ENCODE measurements at regions not wholly inside any gene's neighbourhood (a gene's known extent, or its start where the extent isn't known, plus 50 kb on each side); places are given as distances from the start of the nearest gene placed in this dataset.

DNA sequence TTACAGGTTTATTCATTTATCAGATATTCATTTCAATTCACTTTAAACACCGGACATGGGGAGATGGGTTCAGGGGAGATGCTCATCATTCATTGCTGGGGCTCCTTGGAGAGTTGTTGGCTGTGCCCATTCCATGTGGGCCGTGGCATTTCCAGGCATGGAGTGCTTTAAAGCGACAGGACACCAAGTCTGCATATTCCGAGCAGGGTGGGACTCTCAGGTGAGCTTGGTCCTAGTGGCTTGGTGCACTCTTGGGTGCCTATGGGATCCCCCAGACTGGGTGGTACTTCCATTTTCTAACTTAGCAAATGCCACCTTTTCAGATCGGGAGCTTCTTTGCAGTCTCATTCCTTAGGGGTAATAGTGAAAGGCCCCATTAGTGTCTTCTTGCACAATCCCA, 619.5 kb upstream of the CADM1 start:
- DNase-seq (ENCODE audit: low read depth in 2 of 2): no peak

DNA sequence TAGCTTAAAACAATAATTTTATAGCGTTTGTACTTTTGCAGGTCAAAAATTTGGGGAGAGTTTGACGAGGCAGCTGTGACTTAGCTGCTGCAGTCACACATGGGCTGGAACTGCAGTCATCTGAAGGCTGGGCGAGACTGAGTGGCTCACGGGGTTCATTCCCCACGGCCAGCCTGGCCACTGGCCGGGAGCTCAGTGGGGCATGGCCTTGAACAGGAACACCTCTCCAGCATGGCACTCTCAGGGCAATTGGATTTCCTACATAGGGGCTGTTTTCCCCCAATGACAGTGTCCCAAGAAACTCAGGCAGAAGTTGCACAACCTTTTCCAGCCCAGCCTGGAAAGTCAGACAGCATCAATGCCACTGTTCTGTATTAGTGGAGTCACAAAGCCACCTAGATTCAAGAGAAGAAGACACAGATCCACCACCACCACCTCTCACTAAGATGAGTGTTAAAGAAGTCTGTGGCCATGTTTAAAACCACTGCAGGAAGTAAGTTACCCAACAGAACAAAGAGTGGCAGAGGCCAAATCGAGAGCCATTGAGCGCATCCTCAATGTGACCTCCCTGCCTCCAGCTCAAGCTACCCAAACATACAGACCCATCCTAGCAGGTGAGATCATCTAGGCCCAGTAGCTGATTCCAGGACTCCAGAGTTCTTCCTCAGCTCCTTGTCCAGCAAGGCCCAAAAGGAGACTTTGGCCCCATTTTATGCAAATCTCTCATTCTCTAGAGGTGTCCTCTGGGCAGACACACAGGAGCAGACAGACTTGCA, 618.7 kb upstream of the CADM1 start:
- no peak for DNase-seq (ENCODE audit: low read depth in 2 of 2)

DNA sequence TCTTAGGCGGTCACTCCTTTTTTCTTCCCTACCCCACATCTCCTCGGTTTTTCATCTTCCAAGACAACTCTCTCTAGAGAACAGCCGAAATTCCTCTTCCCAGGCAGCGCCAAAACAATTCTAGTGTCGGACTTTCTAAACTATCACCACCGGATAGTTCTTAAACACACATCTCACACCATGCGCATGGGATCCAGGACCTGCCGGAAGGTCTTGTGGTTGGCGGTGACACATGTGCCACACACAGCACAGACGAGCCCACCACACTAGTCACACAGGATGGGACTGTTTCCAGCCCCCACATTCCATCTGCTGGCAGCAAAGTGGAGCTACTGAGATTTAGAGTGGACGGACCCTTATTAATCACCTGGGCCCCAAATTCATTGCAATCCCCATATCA, 614.9 kb upstream of the CADM1 start:
- no peak for DNase-seq (ENCODE audit: low read depth in 2 of 2)

DNA sequence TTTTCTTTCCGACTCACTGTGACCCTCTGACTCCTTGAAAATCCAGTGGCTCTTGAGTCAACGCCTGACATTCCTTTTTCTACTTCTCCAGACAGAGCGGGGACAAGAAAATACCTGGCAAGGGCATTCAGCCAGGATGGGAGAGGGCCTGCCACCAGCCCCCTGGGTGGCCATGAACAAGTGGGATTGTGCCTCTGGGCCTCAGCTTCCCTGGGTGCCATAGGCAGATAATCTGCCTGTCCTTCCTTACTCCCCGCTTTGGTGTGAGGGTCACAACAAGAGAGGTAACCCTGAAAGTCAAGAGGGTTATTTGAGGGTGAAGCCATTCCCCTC, 613.9 kb upstream of the CADM1 start:
- no peak for DNase-seq (ENCODE audit: low read depth in 2 of 2)

DNA sequence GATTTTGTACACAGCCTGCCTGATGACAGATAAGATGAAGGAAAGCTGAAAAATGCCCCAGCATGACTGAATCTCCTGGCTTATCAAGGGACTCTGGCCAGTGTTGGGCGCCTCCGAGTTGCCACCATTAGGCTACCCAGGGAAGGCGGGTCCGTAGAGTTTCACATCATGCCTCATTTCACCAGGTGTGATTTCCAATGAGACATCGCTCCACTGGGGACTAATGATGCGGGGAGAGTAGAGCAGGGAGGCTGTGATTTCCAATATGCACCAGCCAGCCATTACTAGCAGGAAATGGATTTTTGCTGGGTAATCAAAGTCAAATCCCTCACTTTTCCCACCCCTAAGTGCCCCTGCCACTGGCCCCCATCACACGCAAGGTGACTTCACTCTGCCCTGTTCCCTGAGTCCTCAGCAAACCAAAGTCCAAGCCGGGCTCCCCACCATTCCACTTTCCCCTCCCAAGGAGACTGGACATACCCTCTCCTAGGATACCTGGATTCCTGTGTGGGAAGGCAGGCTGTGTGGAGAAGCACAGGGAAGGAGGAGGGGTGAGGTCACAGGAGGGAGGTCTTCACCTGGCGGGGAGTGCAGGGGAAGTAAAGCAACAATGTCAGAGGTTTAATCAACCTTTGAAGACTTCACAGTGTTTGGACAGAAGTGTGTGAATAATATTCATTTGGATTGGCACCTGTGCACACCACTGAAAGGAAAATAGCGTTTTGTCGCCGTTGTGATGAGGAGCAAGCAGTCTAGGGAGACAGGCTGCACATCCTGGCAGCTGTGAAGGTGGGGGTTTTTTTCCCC, 613.3 kb upstream of the CADM1 start:
- no peak for DNase-seq (ENCODE audit: low read depth in 2 of 2)

DNA sequence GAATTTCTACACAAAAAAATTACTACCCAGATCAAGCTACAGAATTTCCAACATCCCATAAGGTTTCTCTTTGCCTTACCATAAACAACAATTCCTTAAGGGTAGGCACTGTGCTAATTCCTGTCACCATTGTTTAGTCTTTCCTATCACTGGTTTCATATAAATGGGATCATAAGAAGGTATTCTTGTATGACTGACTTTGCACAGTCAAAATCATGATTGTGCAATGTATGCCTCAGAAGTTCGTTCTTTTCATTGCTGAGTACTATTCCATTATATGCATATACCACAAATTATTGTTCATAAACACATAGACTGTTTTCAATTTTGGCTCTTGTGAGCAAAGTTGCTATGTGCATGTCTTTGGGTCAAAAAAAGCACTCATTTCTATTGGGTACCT, 611.6 kb upstream of the CADM1 start:
- DNase-seq (ENCODE audit: low read depth in 2 of 2): no peak

DNA sequence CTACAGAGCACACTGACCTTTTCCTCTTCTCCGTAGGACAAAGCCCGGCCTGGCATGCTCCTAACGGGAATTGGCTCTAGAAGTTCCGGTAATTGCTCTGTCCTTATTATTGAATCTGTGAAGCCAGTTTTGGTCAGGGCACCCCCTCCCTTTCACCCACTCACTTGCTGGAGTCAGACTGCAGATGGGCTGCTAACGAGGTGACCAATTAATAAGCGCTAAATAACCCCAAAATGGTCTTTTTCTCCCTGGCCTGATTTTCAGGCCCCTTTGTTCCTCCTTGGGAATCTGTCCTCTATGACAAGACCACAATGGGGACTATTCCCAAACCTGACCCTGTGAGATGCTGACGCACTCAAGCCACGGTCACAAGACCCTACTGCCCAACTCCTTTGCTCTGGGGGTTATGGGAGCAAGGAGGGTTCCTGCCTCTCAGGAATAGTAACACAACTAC, 610.0 kb upstream of the CADM1 start:
- no peak for DNase-seq (ENCODE audit: low read depth in 2 of 2)

DNA sequence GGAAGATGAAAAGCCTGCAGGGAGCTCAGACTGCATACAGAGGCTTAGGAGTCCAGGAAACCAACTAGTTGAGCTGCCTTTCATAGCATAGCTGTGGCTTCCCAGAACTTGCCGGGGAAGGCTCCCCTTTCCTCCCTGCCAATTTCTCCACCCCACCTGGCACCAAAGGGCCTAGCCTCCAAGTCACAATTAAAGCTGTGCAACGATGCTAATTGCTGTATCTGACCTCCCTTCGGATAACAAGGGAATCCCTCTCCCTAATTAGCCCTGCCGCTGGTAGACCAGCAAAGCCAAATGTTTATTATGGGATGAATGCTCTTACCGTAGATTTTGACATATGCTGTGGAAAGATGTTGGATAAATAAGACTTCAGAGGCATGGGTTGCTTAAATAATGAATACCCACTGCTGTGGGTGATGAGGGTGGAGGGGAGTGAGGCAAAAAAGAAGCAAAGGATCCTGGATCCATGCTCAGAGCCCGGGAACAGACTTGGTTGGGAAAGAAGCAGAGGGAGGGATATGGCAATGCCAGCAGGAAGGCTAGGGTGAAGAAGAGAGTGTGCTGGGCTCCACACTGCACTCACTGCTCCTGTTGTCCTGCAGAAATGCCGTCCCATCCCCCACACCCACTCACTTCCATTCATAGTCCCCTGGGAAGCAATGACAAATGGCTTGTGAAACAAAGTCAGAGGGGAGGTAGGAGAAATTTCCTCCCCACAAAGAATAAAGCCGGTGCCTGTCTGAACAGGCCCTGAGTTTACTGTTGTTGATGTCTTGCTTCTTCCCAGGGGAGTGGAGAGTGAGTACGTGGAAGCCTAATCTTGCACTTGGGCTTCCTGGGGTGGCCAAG, 608.1 kb upstream of the CADM1 start:
- no peak for DNase-seq (ENCODE audit: low read depth in 2 of 2)

DNA sequence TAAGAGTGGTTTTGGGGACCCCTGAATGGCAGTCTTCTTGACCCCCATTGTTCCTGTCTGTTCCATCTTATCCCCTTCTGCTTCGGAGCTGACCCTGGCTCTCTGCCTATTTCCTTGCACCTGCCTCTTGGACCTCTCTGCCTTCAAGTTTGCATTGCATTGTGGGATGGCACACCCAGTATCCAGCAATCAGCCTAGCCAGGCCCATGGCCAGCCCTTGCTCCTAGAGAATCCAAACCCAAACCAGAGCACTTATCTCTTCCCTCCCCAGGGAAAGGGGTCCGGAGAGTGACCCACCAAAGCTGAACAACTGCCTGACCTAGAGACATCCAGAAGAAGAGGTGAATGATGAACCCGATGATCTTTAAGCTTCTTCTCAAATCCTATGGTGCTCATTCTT, 607.3 kb upstream of the CADM1 start:
- DNase-seq (ENCODE audit: low read depth in 2 of 2): no peak

DNA sequence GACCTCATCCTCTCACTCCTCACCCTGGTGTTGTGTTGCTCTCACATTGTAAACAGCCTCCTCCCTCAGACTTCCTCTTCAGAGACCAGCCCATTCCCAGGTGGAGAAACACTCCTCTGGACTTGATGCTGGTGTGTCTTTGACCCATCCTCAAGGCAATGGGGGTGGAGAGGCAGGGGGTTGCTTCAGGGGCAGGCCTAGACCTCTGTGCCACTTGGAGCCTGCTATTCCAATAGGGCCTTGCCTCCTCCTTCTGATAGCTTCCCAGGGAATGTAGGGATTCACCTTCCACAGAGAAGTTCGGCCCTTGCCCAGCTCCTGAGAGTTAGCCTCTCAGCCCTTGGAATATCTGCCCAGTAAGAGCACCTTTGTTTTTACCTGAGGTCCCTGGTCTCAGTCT, 606.6 kb upstream of the CADM1 start:
- no peak for DNase-seq (ENCODE audit: low read depth in 2 of 2)

DNA sequence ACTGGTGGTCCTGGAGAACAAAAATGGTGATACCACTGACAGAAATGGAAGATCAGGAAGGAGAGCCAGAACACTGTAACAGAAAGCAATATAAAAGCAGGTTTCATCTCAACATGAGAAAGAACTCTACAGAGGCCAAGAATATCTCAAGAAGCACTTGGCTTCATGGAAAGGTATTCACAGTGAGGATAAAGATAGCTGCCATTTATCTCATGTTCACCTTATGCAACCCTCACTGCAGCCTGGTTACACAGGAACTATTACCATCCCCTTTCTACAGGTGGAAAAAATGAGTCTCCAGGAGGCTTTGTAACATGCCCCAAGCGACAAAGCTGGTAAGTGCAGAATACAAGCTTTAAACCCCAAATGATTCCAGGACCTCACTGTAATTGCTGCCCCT, 606.1 kb upstream of the CADM1 start:
- no peak for DNase-seq (ENCODE audit: low read depth in 2 of 2)

DNA sequence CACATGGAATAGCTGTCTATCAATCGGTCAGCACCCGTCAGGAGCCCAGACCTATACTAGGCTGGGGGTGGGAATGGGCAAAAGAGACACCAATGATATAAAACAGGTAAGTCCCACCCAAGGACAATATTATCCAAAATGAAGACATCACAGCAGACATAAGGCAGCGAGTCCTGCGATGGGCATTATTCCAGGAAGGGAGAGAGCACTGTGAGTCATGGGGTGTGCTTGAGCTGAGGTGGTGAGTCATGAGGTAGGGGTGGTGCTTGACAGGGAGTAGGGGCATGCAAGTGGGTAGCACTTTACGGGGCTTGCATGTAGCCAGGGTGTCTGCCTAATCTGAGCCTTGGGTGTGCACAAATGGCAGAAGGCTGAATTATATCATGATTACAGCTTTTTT, 605.0 kb upstream of the CADM1 start:
- DNase-seq (ENCODE audit: low read depth in 2 of 2): no peak

DNA sequence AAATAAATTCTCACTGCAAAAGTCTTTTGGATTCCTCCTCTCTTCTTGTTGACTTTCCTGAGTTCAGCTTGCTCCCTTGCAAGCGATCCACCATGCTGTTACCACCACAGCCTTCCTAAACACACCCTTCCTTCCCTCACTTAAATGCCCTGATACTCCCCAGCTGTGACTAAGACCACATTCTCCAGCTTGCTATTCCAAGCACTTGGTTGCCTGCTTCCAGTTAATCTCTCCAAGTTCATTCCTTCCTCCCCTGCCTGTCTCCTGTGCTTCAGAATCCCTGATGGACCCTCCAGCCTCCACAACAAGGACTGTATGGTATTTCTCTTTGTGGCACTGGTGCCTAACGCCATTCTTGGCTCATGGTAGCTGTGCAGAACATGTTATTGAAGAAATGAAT, 603.9 kb upstream of the CADM1 start:
- no peak for DNase-seq (ENCODE audit: low read depth in 2 of 2)

DNA sequence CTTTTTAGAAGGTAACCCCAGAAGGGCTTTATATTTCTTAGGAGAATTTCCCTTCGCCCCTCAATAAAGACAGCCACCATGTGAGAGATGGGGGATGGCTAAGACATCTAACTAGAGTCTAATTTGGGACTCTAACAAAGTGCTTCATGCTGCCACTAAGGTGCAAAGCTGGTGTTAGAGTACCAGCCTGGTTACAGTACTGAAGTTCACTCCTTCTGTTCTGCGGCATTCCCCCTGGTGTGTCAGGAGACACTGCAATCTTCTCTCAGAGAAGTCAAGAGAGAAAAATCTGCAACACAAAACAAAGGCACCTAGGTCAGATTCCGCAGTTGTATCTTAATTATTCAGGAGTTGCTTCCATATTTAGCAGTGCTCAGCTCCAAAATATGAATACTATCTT, 603.0 kb upstream of the CADM1 start:
- DNase-seq (ENCODE audit: low read depth in 2 of 2): no peak

DNA sequence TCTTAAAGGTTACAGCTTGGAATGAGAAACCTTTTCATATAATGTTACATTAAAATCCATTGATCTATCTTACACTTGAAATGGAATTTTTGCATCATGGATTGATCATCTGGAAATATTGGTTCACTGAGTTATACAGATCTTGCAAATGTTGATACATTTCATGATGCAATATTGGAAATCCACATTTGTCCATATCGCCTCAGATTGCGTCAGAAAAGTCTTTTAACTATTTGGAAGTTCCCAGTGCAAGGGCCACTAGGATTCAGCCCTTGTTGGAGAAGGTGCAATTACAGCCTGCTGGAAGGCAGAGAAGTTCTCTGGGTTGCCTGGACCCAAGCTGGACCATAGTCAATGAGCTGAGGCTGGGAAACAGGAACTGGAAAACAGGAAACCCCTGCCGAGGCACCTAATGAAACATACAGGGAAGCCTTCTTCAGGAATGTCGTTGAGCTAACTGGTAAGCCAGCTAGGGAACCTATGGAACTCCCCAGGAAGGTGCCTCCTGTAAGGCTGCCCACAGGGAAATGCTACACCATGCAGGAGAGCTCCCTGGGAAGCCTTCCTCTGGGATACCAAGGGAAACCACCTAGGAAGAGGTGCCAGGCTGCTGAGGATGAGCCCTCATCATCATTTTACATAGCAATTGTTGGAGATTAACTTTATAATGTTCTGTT, 600.4 kb upstream of the CADM1 start:
- DNase-seq (ENCODE audit: low read depth in 2 of 2): no peak

DNA sequence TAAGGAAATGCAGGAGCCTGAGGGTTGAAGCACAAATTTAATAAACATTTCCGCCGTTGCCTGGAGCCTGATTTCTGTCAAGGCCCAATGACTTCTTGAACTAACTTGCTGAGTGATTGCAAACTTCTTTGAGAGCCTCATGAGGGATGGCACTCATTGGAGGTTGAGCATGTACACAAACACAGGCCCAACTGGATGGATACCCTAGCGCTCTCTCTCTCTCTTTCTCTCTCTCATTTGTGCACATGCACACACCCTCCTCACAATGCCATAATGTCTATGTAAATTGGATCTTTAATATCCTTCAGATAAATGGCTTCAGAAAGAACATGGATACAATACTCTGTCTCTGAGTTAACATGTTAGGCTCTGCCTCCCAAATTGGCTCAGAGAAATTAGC, 597.7 kb upstream of the CADM1 start:
- DNase-seq (ENCODE audit: low read depth in 2 of 2): no peak

DNA sequence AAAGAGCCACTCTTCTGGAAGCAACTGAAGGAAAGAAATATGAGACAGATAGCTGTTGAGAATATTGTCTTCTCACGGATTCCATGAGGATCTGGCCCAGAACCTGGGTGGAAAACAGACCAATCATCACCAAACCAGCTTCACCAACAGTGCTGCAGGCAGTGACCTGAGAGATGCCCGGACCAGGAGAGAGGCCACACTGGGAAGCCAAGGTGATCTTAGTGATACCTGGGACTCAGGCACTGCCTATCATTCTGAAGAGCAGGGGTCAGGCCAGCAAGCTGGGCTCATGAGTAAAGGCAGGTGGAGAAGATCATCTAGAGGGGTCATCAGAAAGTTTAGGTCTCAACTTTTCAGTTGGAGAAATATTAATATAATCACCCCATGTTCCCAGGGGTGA, 595.8 kb upstream of the CADM1 start:
- no peak for DNase-seq (ENCODE audit: low read depth in 2 of 2)

DNA sequence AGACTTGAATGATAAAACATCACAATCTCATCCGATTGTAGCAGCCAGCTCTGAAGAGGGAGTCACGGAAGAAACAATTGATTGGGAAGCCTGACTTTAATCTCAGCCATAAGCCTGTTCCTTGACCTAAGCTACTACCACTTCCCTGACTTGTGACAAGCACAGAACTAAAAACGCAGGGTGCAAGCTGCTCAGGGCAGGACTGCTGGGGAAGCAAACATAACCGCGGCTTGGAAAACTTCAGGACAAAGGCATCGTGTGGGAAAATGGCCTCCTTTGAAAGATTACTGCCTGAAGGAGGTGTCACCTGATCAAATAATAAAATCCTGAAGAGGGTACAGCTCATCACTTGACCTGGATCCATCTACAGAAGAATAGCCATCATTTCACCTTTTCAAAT, 595.3 kb upstream of the CADM1 start:
- DNase-seq (ENCODE audit: low read depth in 2 of 2): no peak

DNA sequence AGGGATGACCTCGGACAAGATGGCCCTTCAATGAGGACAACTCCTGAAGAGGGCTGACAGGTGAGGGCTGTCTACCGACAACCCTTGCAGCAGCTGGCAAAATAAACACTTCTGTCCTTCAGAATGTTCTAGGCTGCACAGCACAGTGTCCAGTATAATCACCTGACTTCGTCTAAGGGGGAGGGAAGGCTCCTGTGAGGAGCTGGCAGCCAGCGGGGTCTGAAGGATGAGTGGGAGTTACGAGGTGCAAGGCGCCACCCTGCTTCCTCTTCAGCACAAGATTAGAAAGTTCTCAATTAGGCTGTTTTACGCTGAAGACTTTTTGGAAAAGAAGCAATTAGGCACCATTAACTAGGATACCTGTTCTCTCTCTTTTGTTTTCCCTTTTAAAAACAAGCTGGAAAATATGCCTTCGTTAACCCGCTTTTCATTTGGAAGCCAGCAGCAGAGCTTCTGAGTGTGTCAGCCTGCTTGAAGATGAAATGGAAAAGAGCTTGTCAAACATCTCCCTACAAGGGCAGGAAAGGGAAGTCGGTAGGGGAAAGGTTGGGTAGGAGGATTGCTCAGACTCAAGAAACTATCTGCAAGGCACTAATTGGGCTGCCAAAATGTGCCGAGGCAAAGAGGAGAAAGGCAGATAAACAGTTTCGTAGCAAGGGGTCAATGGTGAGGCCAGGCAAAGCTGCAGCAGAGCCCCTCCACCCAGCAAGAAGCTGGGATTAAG, 592.2 kb upstream of the CADM1 start:
- no peak for DNase-seq (ENCODE audit: low read depth in 2 of 2)

DNA sequence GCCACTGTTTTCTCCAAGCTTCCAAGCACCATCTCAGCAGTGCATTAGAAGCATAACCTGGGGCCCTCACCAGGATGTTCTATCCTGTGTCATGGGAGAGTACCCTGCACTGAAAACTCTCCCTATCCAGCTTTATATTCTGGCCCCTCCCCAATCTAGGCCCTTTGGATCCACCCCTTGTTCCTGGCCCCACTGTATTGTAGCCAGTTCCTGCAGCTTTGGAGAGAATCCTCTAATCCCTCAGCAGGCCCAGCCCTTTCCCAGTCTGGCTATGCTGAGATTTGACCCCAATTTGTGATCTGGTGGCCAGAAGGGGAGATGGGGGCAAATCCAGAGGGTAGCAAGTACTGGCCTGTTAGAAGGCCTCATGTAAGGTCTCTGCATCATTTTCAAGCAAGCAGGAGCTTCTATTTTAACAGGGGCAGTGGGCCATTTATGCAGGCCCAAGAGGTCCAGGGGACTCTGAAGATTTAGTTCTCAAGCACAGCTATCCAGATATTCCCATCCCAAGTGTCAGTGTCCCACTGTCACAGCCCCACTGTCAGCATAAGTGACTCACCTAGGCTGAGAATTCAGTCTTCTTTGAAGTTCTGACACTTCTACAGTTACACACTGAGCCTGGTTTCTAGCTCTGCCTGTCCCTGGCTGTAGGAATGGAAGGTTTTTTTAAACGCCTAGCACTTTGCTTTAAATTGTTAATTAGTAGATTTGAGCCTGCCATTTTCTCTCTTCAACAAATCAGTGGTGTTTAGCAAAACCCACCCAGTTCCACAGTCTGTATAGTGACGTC, 589.5 kb upstream of the CADM1 start:
- DNase-seq (ENCODE audit: low read depth in 2 of 2): no peak

DNA sequence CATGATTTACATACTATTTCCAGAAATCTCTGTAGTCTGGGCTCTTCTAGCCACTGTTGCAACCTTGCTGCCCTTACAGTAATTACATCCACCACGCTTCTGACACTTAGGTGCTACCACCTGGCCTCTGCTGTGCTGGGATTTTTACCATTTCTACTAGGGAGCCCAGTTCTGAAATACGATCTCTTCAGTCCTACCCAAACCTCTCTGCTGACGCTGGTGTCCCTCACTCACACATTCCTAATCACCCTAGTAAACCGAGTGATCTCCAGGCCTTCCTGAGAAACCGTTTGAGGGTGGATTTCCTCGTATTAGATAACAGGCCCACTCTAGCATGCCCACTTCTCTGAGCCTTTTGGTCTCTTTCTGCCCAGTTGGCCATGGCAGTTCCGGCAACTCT, 588.9 kb upstream of the CADM1 start:
- DNase-seq (ENCODE audit: low read depth in 2 of 2): no peak

Data from activated CD8-positive, alpha-beta memory T cell treated with anti-CD3 and anti-CD28 coated beads for 4 hours (primary cell).